ENCODE measurements at regions not wholly inside any gene's neighbourhood (a gene's known extent, or its start where the extent isn't known, plus 50 kb on each side); places are given as distances from the start of the nearest gene placed in this dataset.

DNA sequence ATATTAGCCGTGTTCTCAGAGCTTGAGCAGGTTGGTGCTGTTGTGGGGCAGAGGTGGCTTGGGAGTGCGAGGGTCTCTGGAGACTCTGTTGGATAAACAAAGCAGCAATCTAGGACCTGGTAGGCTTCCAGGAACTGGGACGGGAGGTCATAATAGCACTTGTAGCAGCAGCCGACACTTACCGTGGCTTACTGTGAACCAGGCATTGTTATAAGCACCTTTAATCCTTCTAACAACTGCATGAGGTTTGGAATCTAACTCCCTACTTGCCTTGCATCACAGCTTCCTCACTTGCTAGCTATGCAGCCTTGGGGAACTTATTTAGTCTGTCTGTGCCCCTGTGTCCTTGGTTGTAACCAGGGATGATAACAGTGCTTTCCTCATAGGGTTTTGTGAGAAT is 94.9 kb downstream of the NAV1 start (continued):
- TF ChIP-seq PRDM15 (CRISPR knock-in tag; IDR thresholded peaks at IDR 0.05): no peak

- H4K20me1 ChIP-seq (ENCODE audit: control insufficient read depth, insufficient read depth): no peaks in the 10 kb centered on the region
These were observed 95.3 kb downstream of the NAV1 start for GRCh38 chr1:201634261-201634660.

More at GRCh38 chr1:201634261-201634660, 95.3 kb downstream of the NAV1 start:
- intact Hi-C loops (cut with micrococcal nuclease; ENCODE audit: unreplicated experiment) (no loop called here), in situ Hi-C loops (cut with MboI) (no loop called here)
- TF ChIP-seq NFIC (IDR thresholded peaks at IDR 0.05; ENCODE audit: low read depth, low read length): no peak
- no peak for TF ChIP-seq BMI1 (IDR thresholded peaks at IDR 0.05; ENCODE audit: borderline replicate concordance)
- TF ChIP-seq POLR2AphosphoS2 (IDR thresholded peaks at IDR 0.05; ENCODE audit: low read depth, low read length): no peak
- no peak for TF ChIP-seq MXI1 (IDR thresholded peaks at IDR 0.05; ENCODE audit: low read depth, low read length)
- TF ChIP-seq, protein P1, sequence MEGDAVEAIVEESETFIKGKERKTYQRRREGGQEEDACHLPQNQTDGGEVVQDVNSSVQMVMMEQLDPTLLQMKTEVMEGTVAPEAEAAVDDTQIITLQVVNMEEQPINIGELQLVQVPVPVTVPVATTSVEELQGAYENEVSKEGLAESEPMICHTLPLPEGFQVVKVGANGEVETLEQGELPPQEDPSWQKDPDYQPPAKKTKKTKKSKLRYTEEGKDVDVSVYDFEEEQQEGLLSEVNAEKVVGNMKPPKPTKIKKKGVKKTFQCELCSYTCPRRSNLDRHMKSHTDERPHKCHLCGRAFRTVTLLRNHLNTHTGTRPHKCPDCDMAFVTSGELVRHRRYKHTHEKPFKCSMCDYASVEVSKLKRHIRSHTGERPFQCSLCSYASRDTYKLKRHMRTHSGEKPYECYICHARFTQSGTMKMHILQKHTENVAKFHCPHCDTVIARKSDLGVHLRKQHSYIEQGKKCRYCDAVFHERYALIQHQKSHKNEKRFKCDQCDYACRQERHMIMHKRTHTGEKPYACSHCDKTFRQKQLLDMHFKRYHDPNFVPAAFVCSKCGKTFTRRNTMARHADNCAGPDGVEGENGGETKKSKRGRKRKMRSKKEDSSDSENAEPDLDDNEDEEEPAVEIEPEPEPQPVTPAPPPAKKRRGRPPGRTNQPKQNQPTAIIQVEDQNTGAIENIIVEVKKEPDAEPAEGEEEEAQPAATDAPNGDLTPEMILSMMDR (IDR thresholded peaks at IDR 0.05 in 2 of 3, conservative IDR thresholded peaks at IDR 0.05 in 1 of 3; ENCODE audit: control insufficient read depth in 2 of 3, extremely low read depth in 1 of 3, insufficient read depth in 1 of 3, low read depth in 3 of 3, low read length in 3 of 3): no peak
- no peak for TF ChIP-seq RAD21 (IDR thresholded peaks at IDR 0.05; ENCODE audit: insufficient read depth, low read depth, low read length)
- TF ChIP-seq PAX5 (IDR thresholded peaks at IDR 0.05; ENCODE audit: borderline replicate concordance, low read depth, low read length): no peak
- TF ChIP-seq YBX1 (IDR thresholded peaks at IDR 0.05): no peak
- TF ChIP-seq NR2C1 (IDR thresholded peaks at IDR 0.05): no peak
- TF ChIP-seq, protein P2, sequence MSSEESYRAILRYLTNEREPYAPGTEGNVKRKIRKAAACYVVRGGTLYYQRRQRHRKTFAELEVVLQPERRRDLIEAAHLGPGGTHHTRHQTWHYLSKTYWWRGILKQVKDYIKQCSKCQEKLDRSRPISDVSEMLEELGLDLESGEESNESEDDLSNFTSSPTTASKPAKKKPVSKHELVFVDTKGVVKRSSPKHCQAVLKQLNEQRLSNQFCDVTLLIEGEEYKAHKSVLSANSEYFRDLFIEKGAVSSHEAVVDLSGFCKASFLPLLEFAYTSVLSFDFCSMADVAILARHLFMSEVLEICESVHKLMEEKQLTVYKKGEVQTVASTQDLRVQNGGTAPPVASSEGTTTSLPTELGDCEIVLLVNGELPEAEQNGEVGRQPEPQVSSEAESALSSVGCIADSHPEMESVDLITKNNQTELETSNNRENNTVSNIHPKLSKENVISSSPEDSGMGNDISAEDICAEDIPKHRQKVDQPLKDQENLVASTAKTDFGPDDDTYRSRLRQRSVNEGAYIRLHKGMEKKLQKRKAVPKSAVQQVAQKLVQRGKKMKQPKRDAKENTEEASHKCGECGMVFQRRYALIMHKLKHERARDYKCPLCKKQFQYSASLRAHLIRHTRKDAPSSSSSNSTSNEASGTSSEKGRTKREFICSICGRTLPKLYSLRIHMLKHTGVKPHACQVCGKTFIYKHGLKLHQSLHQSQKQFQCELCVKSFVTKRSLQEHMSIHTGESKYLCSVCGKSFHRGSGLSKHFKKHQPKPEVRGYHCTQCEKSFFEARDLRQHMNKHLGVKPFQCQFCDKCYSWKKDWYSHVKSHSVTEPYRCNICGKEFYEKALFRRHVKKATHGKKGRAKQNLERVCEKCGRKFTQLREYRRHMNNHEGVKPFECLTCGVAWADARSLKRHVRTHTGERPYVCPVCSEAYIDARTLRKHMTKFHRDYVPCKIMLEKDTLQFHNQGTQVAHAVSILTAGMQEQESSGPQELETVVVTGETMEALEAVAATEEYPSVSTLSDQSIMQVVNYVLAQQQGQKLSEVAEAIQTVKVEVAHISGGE (CRISPR knock-in tag; IDR thresholded peaks at IDR 0.05): no peak
- TF ChIP-seq SREBF1 (IDR thresholded peaks at IDR 0.05; ENCODE audit: low read length): no peak
- no peak for TF ChIP-seq ZNF384 (IDR thresholded peaks at IDR 0.05; ENCODE audit: borderline replicate concordance, low read depth, low read length)
- WGBS (ENCODE audit: insufficient coverage, insufficient replicate concordance, low lambda C conversion rate, missing lambda C conversion rate): 8% methylated on average over 2 of the region's 2 CpGs
- Histone ChIP-seq H3K9ac (ENCODE audit: control insufficient read depth, insufficient read depth, low read length) (no peak overlapping the region), H3K79me2 (ENCODE audit: control insufficient read depth, insufficient read depth, low read length) (no peaks in the 10 kb centered on the region), H2AFZ (ENCODE audit: control insufficient read depth, low read depth, low read length) (no peak overlapping the region), H3K4me1 (ENCODE audit: control insufficient read depth, insufficient read depth, low read length) (no peaks in the 10 kb centered on the region), H3K27ac (ENCODE audit: control insufficient read depth, insufficient read depth) (no peak overlapping the region), H3K4me3 (no peak overlapping the region), H3K36me3 (ENCODE audit: control insufficient read depth in 2 of 2, insufficient read depth in 2 of 2, low read length in 1 of 2) (no peaks in the 10 kb centered on the region), H3K9me3 (replicated peaks; ENCODE audit: control insufficient read depth, insufficient read depth, low read length) (no peaks in the 10 kb centered on the region), H3K4me2 (ENCODE audit: control insufficient read depth, insufficient read depth) (no peak overlapping the region), H3K27me3 (replicated peaks in 1 of 2; ENCODE audit: control insufficient read depth in 2 of 2, insufficient read depth in 2 of 2, low read length in 1 of 2) (no peaks in the 10 kb centered on the region; a peak in 3 of 4 replicates)
- POLR2A ChIA-PET: no interaction called here
- SMC1A ChIA-PET (ENCODE audit: uncharacterized antibody, unreplicated experiment): no interaction called here
- no TSS peak for BruUV-seq (replicated peaks)
- no peak for FAIRE-seq
- RAD21 ChIA-PET (ENCODE audit: unreplicated experiment): no interaction called here
- no peak for ATAC-seq
- DNase-seq (ENCODE audit: low read depth, low spot score): no peak
- CTCF ChIA-PET: no interaction called here

Measured in GM12878 (cell line).